Muscle of leg (tissue), 3 donors: ENCODE measurements at regions not wholly inside any gene's neighbourhood (a gene's known extent, or its start where the extent isn't known, plus 50 kb on each side); places are given as distances from the start of the nearest gene placed in this dataset.

Source experiments
- DNase-seq: peaks from one replicate; pipeline ENCODE4 v3.0.0; 2013
- H3K27ac ChIP-seq: one replicate; pipeline ENCODE4 v1.5.1; 2013; ENCODE audit warnings: mild to moderate bottlenecking, low read length, control low read depth
- H3K27me3 ChIP-seq: one replicate; pipeline ENCODE4 v1.6.1; 2013; ENCODE audit warnings: low read length; ENCODE audit not compliant: control insufficient read depth, insufficient read depth
- H3K36me3 ChIP-seq: one replicate; pipeline ENCODE4 v1.6.1; 2013; ENCODE audit warnings: low read length; ENCODE audit not compliant: control insufficient read depth, insufficient read depth
- H3K4me1 ChIP-seq: one replicate; pipeline ENCODE4 v1.6.1; 2013; ENCODE audit warnings: low read length; ENCODE audit not compliant: control insufficient read depth, insufficient read depth
- H3K4me3 ChIP-seq: one replicate; pipeline ENCODE4 v1.5.1; 2013; ENCODE audit warnings: low read length, control low read depth
- H3K9me3 ChIP-seq: replicated peaks from 2 replicates; pipeline ENCODE4 v1.6.1; 2013; ENCODE audit warnings: low read depth, low read length; ENCODE audit not compliant: control insufficient read depth
- WGBS: methylation state at CpG from one replicate; pipeline ENCODE4 v1.1.5; 2013; ENCODE audit warnings: missing lambda C conversion rate; ENCODE audit not compliant: insufficient coverage; 5-methylcytosine and 5-hydroxymethylcytosine counted together

DNA sequence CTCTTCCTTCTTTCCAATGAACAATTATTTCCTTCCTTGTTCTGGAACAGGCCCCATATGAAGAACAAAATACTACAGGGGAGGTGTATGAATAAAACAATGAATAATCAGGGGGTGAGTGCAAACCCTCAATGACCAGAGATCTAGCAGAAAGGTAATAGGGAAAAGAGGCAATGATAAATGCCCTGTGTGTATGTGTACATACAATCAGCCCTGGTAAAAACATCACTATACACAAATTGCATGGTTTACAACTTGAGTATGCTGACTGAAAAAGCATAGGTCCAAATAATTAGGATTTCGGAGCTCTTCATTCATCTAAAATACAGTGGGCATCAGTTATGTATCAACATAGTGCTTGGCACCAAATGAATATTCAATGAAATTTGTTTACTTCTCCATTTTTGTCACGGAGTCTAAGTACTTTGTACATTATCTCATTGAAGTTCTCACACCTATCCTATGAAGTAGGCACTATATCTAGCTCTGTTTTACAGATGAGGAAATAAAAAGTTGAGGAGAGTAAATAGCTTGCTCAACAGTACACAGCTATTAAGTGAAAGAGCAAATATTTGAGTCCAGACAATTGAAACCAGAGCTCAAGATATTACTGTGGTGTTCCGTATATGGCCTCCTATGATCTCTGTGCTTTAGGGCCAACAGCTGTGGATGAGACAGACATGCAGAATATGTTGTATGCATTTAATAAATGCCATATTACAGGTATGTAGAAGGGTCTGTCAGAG is 1065.4 kb downstream of the SORCS3 start:
- H3K27ac ChIP-seq, result no peak overlapping the region
- no peak overlapping the region for H3K4me3 ChIP-seq
- DNase-seq, result no peak
- no peaks in the 10 kb centered on the region for H3K36me3 ChIP-seq
- no peaks in the 10 kb centered on the region for H3K27me3 ChIP-seq
- no CpG with 5 or more reads among the region's 3 CpGs for WGBS
- peaks cover 2% of the 10 kb centered on the region for H3K9me3 ChIP-seq
- no peaks in the 10 kb centered on the region for H3K4me1 ChIP-seq

DNA sequence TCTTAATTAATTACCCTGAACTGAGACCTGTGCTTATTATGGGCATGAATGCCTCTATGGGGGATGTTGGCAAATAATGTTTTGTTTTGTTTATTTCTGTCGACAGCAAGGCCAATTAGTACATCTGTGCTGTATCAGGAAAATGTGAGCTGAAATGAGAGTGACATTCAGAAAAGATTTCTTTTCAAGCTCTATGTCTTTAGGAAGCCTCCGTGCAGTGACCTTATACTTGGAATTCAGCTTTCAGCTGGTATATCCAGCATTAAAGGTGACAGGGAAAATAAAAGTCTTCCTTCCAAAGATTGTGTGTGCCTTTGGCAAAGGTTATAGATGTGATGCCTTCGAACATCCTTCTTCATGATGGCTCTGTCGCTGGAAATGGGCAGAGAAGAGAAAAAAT is 1061.1 kb downstream of the SORCS3 start:
- Histone ChIP-seq H3K27me3 (no peaks in the 10 kb centered on the region), H3K36me3 (no peaks in the 10 kb centered on the region), H3K4me3 (no peak overlapping the region), H3K27ac (no peak overlapping the region), H3K4me1 (no peaks in the 10 kb centered on the region), H3K9me3 (no peaks in the 10 kb centered on the region)
- WGBS, result 57% methylated on average over 4 of the region's 4 CpGs
- no peak for DNase-seq

DNA sequence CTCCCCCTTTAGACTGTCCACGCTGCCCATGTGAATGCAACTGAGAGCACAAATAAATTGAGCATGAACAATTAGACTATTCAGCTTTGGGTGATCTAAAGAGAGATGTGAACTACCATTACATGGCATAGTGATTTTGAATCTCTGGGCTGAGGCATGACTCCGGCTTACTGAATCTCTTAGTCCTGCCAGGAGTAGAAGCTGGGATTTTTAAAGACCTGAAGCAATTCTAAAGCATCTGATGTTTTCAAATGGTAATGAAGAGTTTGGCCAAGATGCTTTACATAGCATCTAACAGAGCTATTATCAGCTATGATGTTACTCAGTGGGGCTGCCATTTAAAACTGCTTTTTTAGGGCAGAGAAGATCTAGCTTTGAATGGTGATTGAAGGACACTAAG is 1059.1 kb downstream of the SORCS3 start:
- WGBS, result 86% methylated on average over 2 of the region's 2 CpGs
- Histone ChIP-seq H3K27me3 (no peaks in the 10 kb centered on the region), H3K9me3 (no peaks in the 10 kb centered on the region), H3K36me3 (no peaks in the 10 kb centered on the region), H3K4me1 (no peaks in the 10 kb centered on the region), H3K4me3 (no peak overlapping the region), H3K27ac (no peak overlapping the region)
- no peak for DNase-seq

DNA sequence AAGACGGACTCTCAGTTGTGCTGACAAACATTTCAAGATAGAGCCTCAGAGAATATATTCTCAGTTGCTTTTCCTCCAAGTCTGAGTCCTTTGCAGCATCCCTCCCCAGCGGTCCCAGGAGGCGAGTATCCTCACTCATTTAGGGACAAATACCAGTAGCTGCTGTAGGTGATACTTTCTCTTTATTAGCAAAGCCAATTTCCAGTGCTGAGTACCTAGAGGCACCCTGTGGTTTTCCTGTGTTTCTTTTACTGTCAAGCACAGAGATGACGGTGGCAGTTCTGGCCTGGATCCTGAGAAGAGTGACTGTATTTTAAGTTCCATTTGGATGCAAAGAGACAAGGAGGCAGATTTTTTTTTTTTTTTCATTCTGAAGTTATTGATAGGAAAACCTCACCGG is 1058.4 kb downstream of the SORCS3 start:
- H3K4me1 ChIP-seq, result no peaks in the 10 kb centered on the region
- no peak overlapping the region for H3K27ac ChIP-seq
- H3K4me3 ChIP-seq, result no peak overlapping the region
- H3K36me3 ChIP-seq, result no peaks in the 10 kb centered on the region
- no peak for DNase-seq
- H3K27me3 ChIP-seq, result no peaks in the 10 kb centered on the region
- 50% methylated on average over 2 of the region's 5 CpGs for WGBS
- no peaks in the 10 kb centered on the region for H3K9me3 ChIP-seq

DNA sequence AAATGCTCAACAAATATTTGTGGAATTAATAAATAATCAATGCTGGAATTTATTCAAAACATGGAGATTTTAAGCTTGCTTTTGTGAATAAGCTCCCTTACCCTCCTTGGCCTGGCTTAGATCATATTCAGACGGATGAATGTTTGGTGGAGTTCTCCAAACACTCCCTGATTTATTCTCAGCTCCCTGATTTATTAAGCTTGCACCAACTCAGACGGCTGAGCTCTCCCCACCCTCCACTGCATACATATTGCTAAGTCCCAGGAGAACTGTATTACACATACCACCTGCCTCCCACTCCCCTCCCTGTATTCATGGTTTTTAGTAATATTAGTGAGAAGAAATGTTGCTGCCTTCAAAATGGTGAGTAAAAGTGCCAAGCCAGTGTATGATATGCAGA is 1057.5 kb downstream of the SORCS3 start:
- Histone ChIP-seq H3K4me1 (no peaks in the 10 kb centered on the region), H3K27ac (no peak overlapping the region), H3K4me3 (no peak overlapping the region), H3K9me3 (no peaks in the 10 kb centered on the region), H3K36me3 (no peaks in the 10 kb centered on the region), H3K27me3 (no peaks in the 10 kb centered on the region)
- DNase-seq, result no peak
- WGBS, result 17% methylated on average over 1 of the region's 2 CpGs

DNA sequence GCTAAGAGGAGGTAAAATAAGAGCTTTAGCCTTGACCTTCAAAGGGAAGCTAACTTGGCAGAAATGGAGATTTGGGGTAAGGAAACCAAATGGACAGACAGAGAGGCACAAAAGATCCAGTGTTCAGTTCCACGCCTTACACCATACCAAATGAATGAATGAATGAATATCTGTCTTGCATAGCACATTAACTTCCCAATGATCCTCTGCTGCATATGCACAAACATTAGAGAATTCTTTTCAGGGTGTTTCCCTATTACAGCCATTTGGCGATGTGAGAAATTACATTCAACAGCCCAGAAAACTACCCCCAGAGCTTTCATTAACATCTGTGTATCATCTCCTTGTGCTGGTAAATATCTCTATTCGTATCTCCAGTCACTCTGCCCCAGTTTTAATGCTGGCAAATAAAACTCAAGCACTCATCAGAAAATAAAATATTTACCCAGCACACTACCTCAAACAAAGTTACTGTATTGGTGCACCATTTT is 1056.2 kb downstream of the SORCS3 start:
- Histone ChIP-seq H3K36me3 (no peaks in the 10 kb centered on the region), H3K4me3 (no peak overlapping the region), H3K27me3 (no peaks in the 10 kb centered on the region), H3K9me3 (no peaks in the 10 kb centered on the region), H3K4me1 (no peaks in the 10 kb centered on the region), H3K27ac (no peak overlapping the region)
- WGBS, result 42% methylated on average over 2 of the region's 3 CpGs
- DNase-seq, result no peak

DNA sequence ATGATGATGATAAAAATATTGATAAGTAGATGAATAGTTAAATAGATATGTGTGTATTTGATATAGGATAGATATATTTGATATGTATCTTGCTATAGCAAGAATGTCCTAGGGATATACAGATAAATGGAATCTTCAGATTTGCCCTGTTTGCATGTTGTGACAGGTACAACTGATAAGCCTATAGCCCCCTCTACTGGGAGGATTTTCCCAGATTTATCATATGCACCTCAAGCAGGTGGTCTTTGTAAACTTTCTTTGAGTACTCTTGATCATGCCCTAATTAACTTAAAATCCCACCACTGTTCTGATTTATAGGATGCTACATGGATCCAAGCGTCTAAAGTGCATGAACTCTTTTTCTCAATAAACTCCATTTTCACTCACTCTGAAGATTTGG is 1050.7 kb downstream of the SORCS3 start:
- no peaks in the 10 kb centered on the region for H3K36me3 ChIP-seq
- DNase-seq, result peak; percentile 12
- H3K4me1 ChIP-seq, result no peaks in the 10 kb centered on the region
- no peaks in the 10 kb centered on the region for H3K9me3 ChIP-seq
- H3K27ac ChIP-seq, result no peak overlapping the region
- H3K27me3 ChIP-seq, result no peaks in the 10 kb centered on the region
- no peak overlapping the region for H3K4me3 ChIP-seq
- WGBS, result 29% methylated on average over 1 of the region's 1 CpG

DNA sequence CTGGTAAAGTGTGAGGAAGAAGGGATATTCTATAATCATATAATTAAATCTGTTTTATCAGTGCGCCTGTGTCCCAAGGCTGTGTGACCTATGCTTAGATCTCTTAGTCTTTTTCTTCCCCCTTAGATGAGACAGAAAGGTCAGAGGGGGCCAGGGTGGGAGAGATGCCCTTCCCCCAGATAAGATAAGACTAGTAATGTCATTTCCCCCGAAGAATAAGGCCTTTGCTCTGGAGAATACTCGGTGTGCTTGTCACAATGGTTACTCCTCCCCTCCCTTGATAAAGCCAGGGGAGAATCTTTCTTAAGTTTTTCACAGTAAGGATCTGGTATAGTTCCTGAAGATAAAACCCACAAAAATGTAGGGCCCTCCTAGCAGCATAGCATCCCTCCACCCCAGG is 1041.8 kb downstream of the SORCS3 start:
- Histone ChIP-seq H3K4me3 (no peak overlapping the region), H3K4me1 (no peaks in the 10 kb centered on the region), H3K27ac (no peak overlapping the region), H3K9me3 (peaks cover 16% of the 10 kb centered on the region), H3K27me3 (no peaks in the 10 kb centered on the region), H3K36me3 (no peaks in the 10 kb centered on the region)
- DNase-seq, result no peak
- WGBS, result no CpG with 5 or more reads among the region's 3 CpGs

DNA sequence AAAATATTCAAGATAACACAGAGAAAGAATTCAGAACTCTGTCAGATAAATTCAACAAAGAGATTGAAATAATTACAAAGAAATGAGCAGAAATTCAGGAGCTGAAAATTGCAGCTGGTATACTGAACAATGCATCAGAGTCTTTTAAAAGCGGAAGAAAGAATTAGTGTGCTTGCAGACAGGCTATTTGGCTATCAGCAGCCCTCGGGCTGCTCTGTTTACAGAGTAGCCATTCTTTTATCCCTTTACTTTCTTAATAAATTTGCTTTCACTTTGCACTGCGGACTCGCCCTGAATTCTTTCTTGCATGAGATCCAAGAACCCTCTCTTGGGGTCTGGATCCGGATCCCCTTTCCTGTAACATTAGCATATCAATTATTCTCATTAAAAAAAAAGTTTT is 1040.0 kb downstream of the SORCS3 start:
- Histone ChIP-seq H3K27me3 (no peaks in the 10 kb centered on the region), H3K9me3 (peaks cover 16% of the 10 kb centered on the region), H3K36me3 (no peaks in the 10 kb centered on the region), H3K4me3 (no peak overlapping the region), H3K27ac (no peak overlapping the region), H3K4me1 (no peaks in the 10 kb centered on the region)
- no peak for DNase-seq
- WGBS, result 74% methylated on average over 2 of the region's 5 CpGs

DNA sequence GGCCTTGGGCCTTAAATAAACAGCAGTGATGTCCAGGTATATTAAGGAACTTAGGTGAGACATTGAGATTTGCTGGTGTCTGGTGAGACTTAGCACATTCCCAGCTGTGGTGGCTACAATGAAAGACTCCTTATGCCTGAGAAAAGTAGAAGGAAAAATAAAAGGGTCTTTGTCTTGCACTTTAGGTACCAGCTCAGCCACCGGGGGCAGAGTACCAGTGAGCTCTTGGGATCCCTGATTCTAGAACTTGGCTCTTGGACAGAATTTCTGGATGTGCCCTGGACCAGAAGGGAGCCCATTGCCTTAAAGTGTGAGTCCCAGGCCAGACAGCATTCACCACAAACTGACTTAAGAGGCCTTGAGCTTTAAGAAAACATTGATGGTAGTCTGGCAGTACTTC is 1038.7 kb downstream of the SORCS3 start:
- no peak overlapping the region for H3K27ac ChIP-seq
- H3K36me3 ChIP-seq, result no peaks in the 10 kb centered on the region
- no peak for DNase-seq
- peaks cover 21% of the 10 kb centered on the region for H3K9me3 ChIP-seq
- no peaks in the 10 kb centered on the region for H3K27me3 ChIP-seq
- no peak overlapping the region for H3K4me3 ChIP-seq
- WGBS, result 75% methylated on average over 1 of the region's 1 CpG
- H3K4me1 ChIP-seq, result no peaks in the 10 kb centered on the region

DNA sequence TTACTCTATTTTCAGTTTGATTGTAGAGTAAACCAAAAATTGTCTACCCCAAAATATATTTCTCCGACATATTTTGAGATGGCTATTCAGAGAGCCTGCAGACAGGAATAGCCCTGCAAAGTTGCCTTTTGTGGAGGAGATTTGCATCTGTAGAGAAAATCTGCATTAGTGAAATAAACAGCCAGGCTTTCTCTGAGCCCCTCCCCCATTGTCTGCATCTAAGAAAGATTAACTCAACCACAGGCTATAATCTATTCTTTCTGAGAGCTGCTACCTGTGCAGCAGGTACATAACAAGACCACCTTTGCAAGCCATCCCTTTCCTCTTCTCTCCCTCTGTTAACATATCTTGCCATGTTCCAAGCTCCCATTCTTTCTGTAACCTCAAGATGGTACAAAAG is 1034.2 kb downstream of the SORCS3 start:
- H3K4me3 ChIP-seq, result no peak overlapping the region
- no peaks in the 10 kb centered on the region for H3K4me1 ChIP-seq
- no peak for DNase-seq
- H3K9me3 ChIP-seq, result peaks cover 11% of the 10 kb centered on the region
- H3K36me3 ChIP-seq, result no peaks in the 10 kb centered on the region
- H3K27ac ChIP-seq, result no peak overlapping the region
- no peaks in the 10 kb centered on the region for H3K27me3 ChIP-seq
- WGBS, result no CpG with 5 or more reads among the region's 1 CpG
